LHCN-M2 (cell line): ENCODE measurements at regions not wholly inside any gene's neighbourhood (a gene's known extent, or its start where the extent isn't known, plus 50 kb on each side); places are given as distances from the start of the nearest gene placed in this dataset.

Experiments used
- DNase-seq: peaks from one replicate; pipeline ENCODE4 v3.0.0-alpha.2; 2012; ENCODE audit warnings: low read depth

- DNase-seq, result peak; percentile 83
These were observed 103.6 kb upstream of the NUDT6 start for GRCh38 chr4:123026015-123026414.

GRCh38 chr4:123031664-123032063, 109.3 kb upstream of the NUDT6 start:
- DNase-seq, result no peak

- no peak for DNase-seq
These were observed 111.6 kb upstream of the NUDT6 start for GRCh38 chr4:123034023-123034422.

GRCh38 chr4:123035239-123035638, 112.8 kb upstream of the NUDT6 start:
- no peak for DNase-seq

GRCh38 chr4:123037804-123038203, 115.4 kb upstream of the NUDT6 start:
- peak; percentile 78 for DNase-seq

- DNase-seq, result no peak
These were observed 119.7 kb upstream of the NUDT6 start for GRCh38 chr4:123042095-123042494.

- peak; percentile 13 for DNase-seq
These were observed 120.6 kb upstream of the NUDT6 start for GRCh38 chr4:123043013-123043412.

GRCh38 chr4:123043793-123044425, 121.5 kb upstream of the NUDT6 start:
- no peak for DNase-seq

GRCh38 chr4:123046096-123046495, 123.7 kb upstream of the NUDT6 start:
- no peak for DNase-seq

GRCh38 chr4:123050018-123050417, 127.6 kb upstream of the NUDT6 start:
- DNase-seq, result no peak

GRCh38 chr4:123052007-123052406, 129.6 kb upstream of the NUDT6 start:
- DNase-seq, result peak; percentile 14

GRCh38 chr4:123055943-123056342, 133.5 kb upstream of the NUDT6 start:
- DNase-seq, result peak; percentile 56

- no peak for DNase-seq
These were observed 137.8 kb upstream of the NUDT6 start for GRCh38 chr4:123060039-123060770.

- DNase-seq, result peak; percentile 8
These were observed 142.0 kb upstream of the NUDT6 start for GRCh38 chr4:123064390-123064789.

- no peak for DNase-seq
These were observed 145.7 kb upstream of the NUDT6 start for GRCh38 chr4:123068081-123068480.

- no peak for DNase-seq
These were observed 149.7 kb upstream of the NUDT6 start for GRCh38 chr4:123072060-123072459.

- no peak for DNase-seq
These were observed 151.3 kb upstream of the NUDT6 start for GRCh38 chr4:123073650-123074049.

- DNase-seq, result no peak
These were observed 154.9 kb upstream of the NUDT6 start for GRCh38 chr4:123077330-123077729.

GRCh38 chr4:123081971-123082370, 159.6 kb upstream of the NUDT6 start:
- no peak for DNase-seq

GRCh38 chr4:123083646-123084045, 161.2 kb upstream of the NUDT6 start:
- DNase-seq, result no peak

GRCh38 chr4:123088501-123088900, 166.1 kb upstream of the NUDT6 start:
- DNase-seq, result no peak

GRCh38 chr4:123090886-123091285, 168.5 kb upstream of the NUDT6 start:
- DNase-seq, result no peak

GRCh38 chr4:123092586-123092985, 170.2 kb upstream of the NUDT6 start:
- peak; percentile 2 for DNase-seq
